WTC11 (cell line): ENCODE measurements at regions not wholly inside any gene's neighbourhood (a gene's known extent, or its start where the extent isn't known, plus 50 kb on each side); places are given as distances from the start of the nearest gene placed in this dataset.

Experiments
- ATAC-seq: fragments of 200-7000 bp; cut with Tn5 transposase; 2 replicates; pipeline ENCODE4 v1.10.0; 2021; ENCODE audit warnings: mild to moderate bottlenecking, moderate library complexity
- CTCF ChIA-PET: fragments of 300-600 bp; sonication (Branson Sonifier 250); formaldehyde crosslinking; loops from one replicate; lab custom pipeline; 2021; ENCODE audit warnings: antibody characterized with exemption; lab: Charles Lee
- POLR2A ChIA-PET: fragments of 350-600 bp; sonication (Branson Sonifier 250); formaldehyde crosslinking; loops from one replicate; lab custom pipeline; 2021; ENCODE audit warnings: antibody characterized with exemption; lab: Charles Lee
- DNase-seq: peaks from one replicate; pipeline ENCODE4 v3.0.0; 2021; ENCODE audit warnings: low spot score
- H3K27ac Mint-ChIP-seq: 2 replicates; pipeline ENCODE4 v1.8.0; 2021; ENCODE audit warnings: mixed read lengths
- H3K27me3 Mint-ChIP-seq: 2 replicates; pipeline ENCODE4 v1.8.0; 2021; ENCODE audit warnings: low read depth, mild to moderate bottlenecking, moderate library complexity, mixed read lengths
- H3K36me3 Mint-ChIP-seq: 2 replicates; pipeline ENCODE4 v1.8.0; 2021; ENCODE audit warnings: mixed read lengths
- H3K4me1 Mint-ChIP-seq: 2 replicates; pipeline ENCODE4 v1.8.0; 2022; ENCODE audit warnings: mixed read lengths
- H3K4me3 Mint-ChIP-seq: 2 replicates; pipeline ENCODE4 v1.8.0; 2021; ENCODE audit warnings: mild to moderate bottlenecking, moderate library complexity, mixed read lengths
- H3K9me3 Mint-ChIP-seq: 2 replicates; pipeline ENCODE4 v1.8.0; 2021; ENCODE audit warnings: mixed read lengths
- E2F1 ChIP-seq: sonication (generic); formaldehyde crosslinking; IDR thresholded peaks from 2 replicates; pipeline ENCODE4 v1.8.0; 2022; ENCODE audit warnings: mild to moderate bottlenecking, missing genetic modification reagents
- ELF4 ChIP-seq: sonication (generic); formaldehyde crosslinking; IDR thresholded peaks from 2 replicates; pipeline ENCODE4 v1.8.1; 2022; ENCODE audit warnings: low read depth, mild to moderate bottlenecking, moderate library complexity, missing genetic modification reagents
- GTF2I ChIP-seq: fragments of 250-450 bp; sonication (Bioruptor Pico); conservative IDR thresholded peaks from 2 replicates; pipeline ENCODE4 v1.4.0; 2021; ENCODE audit warnings: mild to moderate bottlenecking
- HMGXB4 ChIP-seq: sonication (generic); formaldehyde crosslinking; IDR thresholded peaks from 2 replicates; pipeline ENCODE4 v1.8.1; 2023; ENCODE audit warnings: mild to moderate bottlenecking, moderate library complexity, missing genetic modification reagents
- IRF2 ChIP-seq: sonication (generic); formaldehyde crosslinking; IDR thresholded peaks from 2 replicates; pipeline ENCODE4 v1.8.0; 2022; ENCODE audit warnings: low read depth, missing genetic modification reagents, borderline replicate concordance
- JUN ChIP-seq: sonication (generic); formaldehyde crosslinking; IDR thresholded peaks from 2 replicates; pipeline ENCODE4 v1.8.0; 2023; ENCODE audit warnings: mild to moderate bottlenecking, missing genetic modification reagents
- MLX ChIP-seq: sonication (generic); formaldehyde crosslinking; IDR thresholded peaks from 2 replicates; pipeline ENCODE4 v1.8.1; 2023; ENCODE audit warnings: mild to moderate bottlenecking, missing genetic modification reagents, moderate library complexity
- MYBL2 ChIP-seq: sonication (generic); formaldehyde crosslinking; IDR thresholded peaks from 2 replicates; pipeline ENCODE4 v1.8.1; 2023; ENCODE audit warnings: mild to moderate bottlenecking, moderate library complexity, missing genetic modification reagents
- NR1H2 ChIP-seq: sonication (generic); formaldehyde crosslinking; IDR thresholded peaks from 2 replicates; pipeline ENCODE4 v1.9.0; 2021; ENCODE audit warnings: mild to moderate bottlenecking, moderate library complexity, missing genetic modification reagents
- NR2C2 ChIP-seq: sonication (generic); formaldehyde crosslinking; IDR thresholded peaks from 2 replicates; pipeline ENCODE4 v1.8.0; 2022; ENCODE audit warnings: mild to moderate bottlenecking, missing genetic modification reagents
- SOX15 ChIP-seq: fragments of 250-450 bp; sonication (Bioruptor Pico); IDR thresholded peaks from 2 replicates; pipeline ENCODE4 v1.9.0; 2021; ENCODE audit warnings: mild to moderate bottlenecking
- ZMAT4 ChIP-seq: fragments of 250-450 bp; sonication (Bioruptor Pico); IDR thresholded peaks from 2 replicates; pipeline ENCODE4 v1.9.0; 2021; ENCODE audit warnings: mild to moderate bottlenecking
- ZNF121 ChIP-seq: sonication (generic); formaldehyde crosslinking; IDR thresholded peaks from 2 replicates; pipeline ENCODE4 v1.8.0; 2023; ENCODE audit warnings: missing genetic modification reagents
- ZNF263 ChIP-seq: sonication (generic); formaldehyde crosslinking; IDR thresholded peaks from 2 replicates; pipeline ENCODE4 v1.8.1; 2022; ENCODE audit warnings: low read depth, mild to moderate bottlenecking, moderate library complexity, missing genetic modification reagents
- ZNF317 ChIP-seq: sonication (generic); formaldehyde crosslinking; IDR thresholded peaks from 2 replicates; pipeline ENCODE4 v1.8.1; 2023; ENCODE audit warnings: low read depth, mild to moderate bottlenecking, moderate library complexity, missing genetic modification reagents, borderline replicate concordance
- ZNF416 ChIP-seq: fragments of 250-450 bp; sonication (Bioruptor Pico); IDR thresholded peaks from 2 replicates; pipeline ENCODE4 v1.9.0; 2021; ENCODE audit warnings: mild to moderate bottlenecking, inconsistent platforms
- ZNF671 ChIP-seq: fragments of 250-450 bp; sonication (Bioruptor Pico); IDR thresholded peaks from 2 replicates; pipeline ENCODE4 v1.8.0; 2021; ENCODE audit warnings: mild to moderate bottlenecking
- TF ChIP-seq, protein P1 (sequence below): sonication (generic); formaldehyde crosslinking; IDR thresholded peaks from 2 replicates; pipeline ENCODE4 v1.8.1; 2023; ENCODE audit warnings: mild to moderate bottlenecking, missing genetic modification reagents, moderate library complexity
- TF ChIP-seq, protein P2 (sequence below): sonication (generic); formaldehyde crosslinking; IDR thresholded peaks from 2 replicates; pipeline ENCODE4 v1.8.1; 2022; ENCODE audit warnings: mild to moderate bottlenecking, missing genetic modification reagents, moderate library complexity, borderline replicate concordance
- TF ChIP-seq, protein P3 (sequence below): sonication (generic); formaldehyde crosslinking; IDR thresholded peaks from 2 replicates; pipeline ENCODE4 v1.8.1; 2022; ENCODE audit warnings: missing genetic modification reagents, borderline replicate concordance
- TF ChIP-seq, protein P4 (sequence below): fragments of 250-450 bp; sonication (Bioruptor Pico); IDR thresholded peaks from 2 replicates; pipeline ENCODE4 v1.9.0; 2021; ENCODE audit warnings: moderate library complexity, mild to moderate bottlenecking, inconsistent platforms, borderline replicate concordance

DNA sequence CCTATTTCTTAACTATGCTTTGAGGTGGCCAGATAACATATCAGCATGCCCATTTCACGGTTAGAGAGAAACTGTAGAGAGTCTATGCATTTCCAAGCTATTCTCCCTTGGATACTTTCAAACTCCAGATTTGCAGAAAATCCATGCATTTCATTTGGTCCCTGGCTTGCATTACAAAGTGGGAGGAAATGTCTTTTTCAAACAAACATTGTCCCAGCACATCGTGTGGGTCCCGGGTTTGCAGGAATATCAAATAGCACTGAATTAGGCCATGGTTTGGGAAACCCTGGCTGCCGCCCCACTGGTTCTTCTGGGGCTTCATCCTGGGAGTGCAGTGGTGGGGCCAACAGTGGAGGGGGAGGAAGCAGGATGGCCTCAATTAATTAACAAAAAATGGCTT, 171.9 kb downstream of the IRX5 start (continued):
- TF ChIP-seq ELF4 (CRISPR knock-in tag): no peak
- no peak for TF ChIP-seq ZNF121 (CRISPR knock-in tag)
- TF ChIP-seq MLX: no peak
- TF ChIP-seq ZNF263 (CRISPR knock-in tag): no peak
- no peak for TF ChIP-seq GTF2I (CRISPR knock-in tag)

- ChIA-PET CTCF (interaction anchor here (1.2 to 2.2 kb wide), 2 partner anchors 150 to 263 kb away, joined by 3 to 4 read pairs; no protein-coding TSS in a partner anchor), POLR2A (interaction anchor here (0.6 kb wide), 1 partner anchor 257 kb away, joined by 4 read pairs; no protein-coding TSS in a partner anchor)
- Mint-ChIP-seq H3K4me1 (peaks cover 1% of the 10 kb centered on the region; the same call in 1 of the 2 replicates), H3K36me3 (no peaks in the 10 kb centered on the region)
- no peak for ATAC-seq
- TF ChIP-seq JUN (CRISPR knock-in tag) (no peak), MYBL2 (CRISPR knock-in tag) (no peak), ZMAT4 (CRISPR knock-in tag) (no peak)
- TF ChIP-seq, all 79 proteins: peak for 0
- no peak overlapping the region for H3K4me3 Mint-ChIP-seq
- DNase-seq: no peak
- peaks cover 4% of the 10 kb centered on the region; the same call in 1 of the 2 replicates for H3K9me3 Mint-ChIP-seq
- H3K27ac Mint-ChIP-seq: no peak overlapping the region
- H3K27me3 Mint-ChIP-seq: no peaks in the 10 kb centered on the region; the same call in 1 of the 2 replicates
Measured at GRCh38 chr16:55107851-55108250, 177.2 kb downstream of the IRX5 start.

- CTCF ChIA-PET: no interaction called here
- no peak overlapping the region for H3K27ac Mint-ChIP-seq
Measured at GRCh38 chr16:55113210-55113609, 182.5 kb downstream of the IRX5 start.

More at GRCh38 chr16:55113210-55113609, 182.5 kb downstream of the IRX5 start:
- ATAC-seq (no peak), DNase-seq (no peak)
- Mint-ChIP-seq H3K36me3 (no peaks in the 10 kb centered on the region), H3K4me1 (no peaks in the 10 kb centered on the region), H3K9me3 (no peaks in the 10 kb centered on the region), H3K4me3 (no peak overlapping the region), H3K27me3 (no peaks in the 10 kb centered on the region)
- POLR2A ChIA-PET: no interaction called here
- no peak for TF ChIP-seq E2F1 (CRISPR knock-in tag)
- TF ChIP-seq, protein P1, sequence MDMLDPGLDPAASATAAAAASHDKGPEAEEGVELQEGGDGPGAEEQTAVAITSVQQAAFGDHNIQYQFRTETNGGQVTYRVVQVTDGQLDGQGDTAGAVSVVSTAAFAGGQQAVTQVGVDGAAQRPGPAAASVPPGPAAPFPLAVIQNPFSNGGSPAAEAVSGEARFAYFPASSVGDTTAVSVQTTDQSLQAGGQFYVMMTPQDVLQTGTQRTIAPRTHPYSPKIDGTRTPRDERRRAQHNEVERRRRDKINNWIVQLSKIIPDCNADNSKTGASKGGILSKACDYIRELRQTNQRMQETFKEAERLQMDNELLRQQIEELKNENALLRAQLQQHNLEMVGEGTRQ (CRISPR knock-in tag): no peak
- no peak for TF ChIP-seq IRF2 (CRISPR knock-in tag)
- no peak for TF ChIP-seq JUN (CRISPR knock-in tag)
- no peak for TF ChIP-seq ELF4 (CRISPR knock-in tag)
- TF ChIP-seq, protein P2, sequence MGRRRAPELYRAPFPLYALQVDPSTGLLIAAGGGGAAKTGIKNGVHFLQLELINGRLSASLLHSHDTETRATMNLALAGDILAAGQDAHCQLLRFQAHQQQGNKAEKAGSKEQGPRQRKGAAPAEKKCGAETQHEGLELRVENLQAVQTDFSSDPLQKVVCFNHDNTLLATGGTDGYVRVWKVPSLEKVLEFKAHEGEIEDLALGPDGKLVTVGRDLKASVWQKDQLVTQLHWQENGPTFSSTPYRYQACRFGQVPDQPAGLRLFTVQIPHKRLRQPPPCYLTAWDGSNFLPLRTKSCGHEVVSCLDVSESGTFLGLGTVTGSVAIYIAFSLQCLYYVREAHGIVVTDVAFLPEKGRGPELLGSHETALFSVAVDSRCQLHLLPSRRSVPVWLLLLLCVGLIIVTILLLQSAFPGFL: no peak
- no peak for TF ChIP-seq HMGXB4
- TF ChIP-seq SOX15 (CRISPR knock-in tag): no peak
- no peak for TF ChIP-seq ZNF671 (CRISPR knock-in tag)
- TF ChIP-seq NR1H2 (CRISPR knock-in tag): no peak
- no peak for TF ChIP-seq ZNF317 (CRISPR knock-in tag)
- no peak for TF ChIP-seq ZMAT4 (CRISPR knock-in tag)
- no peak for TF ChIP-seq NR2C2 (CRISPR knock-in tag)
- no peak for TF ChIP-seq ZNF416 (CRISPR knock-in tag)
- TF ChIP-seq MLX: no peak
- TF ChIP-seq, protein P3, sequence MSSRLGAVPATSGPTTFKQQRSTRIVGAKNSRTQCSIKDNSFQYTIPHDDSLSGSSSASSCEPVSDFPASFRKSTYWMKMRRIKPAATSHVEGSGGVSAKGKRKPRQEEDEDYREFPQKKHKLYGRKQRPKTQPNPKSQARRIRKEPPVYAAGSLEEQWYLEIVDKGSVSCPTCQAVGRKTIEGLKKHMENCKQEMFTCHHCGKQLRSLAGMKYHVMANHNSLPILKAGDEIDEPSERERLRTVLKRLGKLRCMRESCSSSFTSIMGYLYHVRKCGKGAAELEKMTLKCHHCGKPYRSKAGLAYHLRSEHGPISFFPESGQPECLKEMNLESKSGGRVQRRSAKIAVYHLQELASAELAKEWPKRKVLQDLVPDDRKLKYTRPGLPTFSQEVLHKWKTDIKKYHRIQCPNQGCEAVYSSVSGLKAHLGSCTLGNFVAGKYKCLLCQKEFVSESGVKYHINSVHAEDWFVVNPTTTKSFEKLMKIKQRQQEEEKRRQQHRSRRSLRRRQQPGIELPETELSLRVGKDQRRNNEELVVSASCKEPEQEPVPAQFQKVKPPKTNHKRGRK (CRISPR knock-in tag): no peak
- TF ChIP-seq, protein P4, sequence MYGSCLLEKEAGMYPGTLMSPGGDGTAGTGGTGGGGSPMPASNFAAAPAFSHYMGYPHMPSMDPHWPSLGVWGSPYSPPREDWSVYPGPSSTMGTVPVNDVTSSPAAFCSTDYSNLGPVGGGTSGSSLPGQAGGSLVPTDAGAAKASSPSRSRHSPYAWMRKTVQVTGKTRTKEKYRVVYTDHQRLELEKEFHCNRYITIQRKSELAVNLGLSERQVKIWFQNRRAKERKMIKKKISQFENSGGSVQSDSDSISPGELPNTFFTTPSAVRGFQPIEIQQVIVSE (CRISPR knock-in tag): no peak
